Activated CD8-positive, alpha-beta memory T cell treated with anti-CD3 and anti-CD28 coated beads for 24 hours (primary cell): ENCODE measurements at regions not wholly inside any gene's neighbourhood (a gene's known extent, or its start where the extent isn't known, plus 50 kb on each side); places are given as distances from the start of the nearest gene placed in this dataset.

Experiments
- DNase-seq: peaks from one replicate; pipeline ENCODE4 v3.0.0-alpha.2; 2020

DNA sequence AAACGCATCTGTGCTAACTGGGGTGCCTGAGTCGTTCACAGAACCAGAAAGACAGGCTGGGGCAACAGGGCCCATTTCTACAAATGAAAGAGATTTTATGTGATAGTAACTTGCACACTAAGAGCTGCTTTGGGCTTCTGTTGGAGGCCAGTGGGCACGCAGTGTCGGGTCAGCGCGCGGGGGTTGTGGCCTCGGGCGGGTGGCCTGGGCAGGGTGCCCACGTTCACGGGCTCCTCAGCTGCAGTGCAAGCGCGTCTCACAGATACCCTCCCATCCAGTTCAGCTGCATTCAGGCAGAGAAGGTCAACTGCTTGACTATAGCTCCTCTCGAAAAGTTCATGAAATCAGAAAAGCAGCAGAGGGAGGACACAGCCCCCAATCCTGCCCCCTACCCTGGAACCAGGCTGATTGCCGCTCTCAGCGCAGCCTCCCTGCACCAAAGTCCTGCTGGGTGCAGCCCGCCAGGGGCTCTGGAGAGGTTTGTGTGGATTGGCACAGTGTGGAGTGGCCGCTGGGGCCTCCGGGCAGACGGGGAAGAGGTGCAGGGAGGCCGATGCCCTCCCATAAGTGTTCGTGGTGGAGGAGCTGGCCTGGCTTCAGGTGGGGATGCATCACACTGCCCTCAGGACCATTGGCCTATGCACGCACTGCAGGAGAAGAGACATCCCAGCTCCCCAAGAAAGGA lies 582.8 kb downstream of the TCERG1L start:
- no peak for DNase-seq

- DNase-seq = no peak
Measured at GRCh38 chr10:130729876-130730275, 581.6 kb downstream of the TCERG1L start.

GRCh38 chr10:130737186-130737585 lies 574.3 kb downstream of the TCERG1L start:
- DNase-seq = no peak

DNA sequence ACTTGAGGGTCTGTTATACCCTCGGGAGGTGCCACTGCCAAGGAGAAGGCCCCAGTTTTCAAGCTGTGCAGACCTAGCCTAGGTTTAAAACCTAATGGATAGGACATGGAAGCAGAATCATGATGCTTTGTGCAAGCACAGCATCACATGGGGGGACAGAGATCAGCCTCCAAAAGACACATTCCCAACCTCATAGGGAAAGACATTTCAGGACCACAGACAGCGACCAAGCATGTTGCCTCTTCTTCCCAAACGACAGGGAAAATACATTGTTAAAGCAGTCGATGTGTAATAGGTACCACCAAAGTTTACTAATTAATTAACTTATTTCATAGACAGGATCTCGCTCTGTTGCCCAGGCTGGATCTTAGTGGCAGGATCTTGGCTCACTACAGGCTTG lies 573.9 kb downstream of the TCERG1L start:
- no peak for DNase-seq

DNA sequence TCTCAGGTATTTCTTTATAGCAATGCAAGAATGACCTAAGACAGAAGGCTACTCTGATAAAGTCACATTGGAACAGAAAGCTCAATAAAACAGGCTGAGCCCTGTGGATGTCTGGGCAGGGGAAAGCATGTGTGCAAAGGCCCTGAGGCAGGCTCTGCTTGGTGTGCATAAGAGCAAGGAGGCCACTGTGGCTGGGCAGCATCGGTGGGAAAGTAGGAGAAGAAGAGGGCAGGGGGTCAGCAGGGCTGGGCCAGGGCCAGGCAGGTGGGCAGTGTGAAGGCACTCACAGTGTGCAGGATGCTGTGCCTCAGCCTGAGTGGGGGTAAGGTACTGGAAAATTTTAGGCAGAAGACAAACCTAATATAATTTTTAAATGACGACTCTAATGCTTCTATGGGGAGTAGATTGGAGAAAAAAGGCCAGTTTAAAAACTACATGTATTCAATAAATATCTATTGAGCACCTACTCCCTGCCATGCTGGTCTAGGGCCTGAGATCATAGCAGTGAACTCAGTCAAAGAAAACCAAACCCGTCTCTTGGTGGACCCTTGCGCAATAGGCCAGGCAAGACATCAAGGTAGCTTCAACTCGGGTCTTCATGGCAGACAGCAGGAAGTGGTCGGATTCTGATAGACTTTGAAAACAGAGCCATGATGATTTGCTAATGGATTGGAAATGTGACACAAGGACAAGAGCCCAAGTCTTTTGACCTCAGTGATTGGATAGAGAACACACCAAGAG lies 572.3 kb downstream of the TCERG1L start:
- DNase-seq = no peak

GRCh38 chr10:130739757-130740145 lies 571.8 kb downstream of the TCERG1L start:
- DNase-seq = no peak

DNA sequence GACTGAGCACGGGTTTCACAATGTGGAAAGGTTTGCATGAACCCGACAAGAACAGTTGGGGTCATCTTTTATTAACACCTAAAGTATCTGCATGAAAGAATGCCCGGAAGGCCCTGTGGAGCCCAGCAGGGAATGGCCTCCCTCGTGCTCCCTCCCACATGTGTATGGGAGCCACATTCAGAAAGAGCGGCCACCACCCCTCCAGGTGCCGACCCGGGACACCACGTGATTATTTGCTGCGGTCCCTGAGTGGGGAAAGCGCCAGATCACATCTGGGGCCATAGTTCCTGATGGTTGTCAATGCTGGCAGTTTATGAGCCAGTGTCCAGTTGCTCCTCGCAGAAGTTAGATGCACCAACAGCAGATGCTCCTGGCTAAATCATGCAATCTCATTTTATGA lies 571.4 kb downstream of the TCERG1L start:
- no peak for DNase-seq

GRCh38 chr10:130740915-130741750 lies 570.4 kb downstream of the TCERG1L start:
- DNase-seq = no peak

DNA sequence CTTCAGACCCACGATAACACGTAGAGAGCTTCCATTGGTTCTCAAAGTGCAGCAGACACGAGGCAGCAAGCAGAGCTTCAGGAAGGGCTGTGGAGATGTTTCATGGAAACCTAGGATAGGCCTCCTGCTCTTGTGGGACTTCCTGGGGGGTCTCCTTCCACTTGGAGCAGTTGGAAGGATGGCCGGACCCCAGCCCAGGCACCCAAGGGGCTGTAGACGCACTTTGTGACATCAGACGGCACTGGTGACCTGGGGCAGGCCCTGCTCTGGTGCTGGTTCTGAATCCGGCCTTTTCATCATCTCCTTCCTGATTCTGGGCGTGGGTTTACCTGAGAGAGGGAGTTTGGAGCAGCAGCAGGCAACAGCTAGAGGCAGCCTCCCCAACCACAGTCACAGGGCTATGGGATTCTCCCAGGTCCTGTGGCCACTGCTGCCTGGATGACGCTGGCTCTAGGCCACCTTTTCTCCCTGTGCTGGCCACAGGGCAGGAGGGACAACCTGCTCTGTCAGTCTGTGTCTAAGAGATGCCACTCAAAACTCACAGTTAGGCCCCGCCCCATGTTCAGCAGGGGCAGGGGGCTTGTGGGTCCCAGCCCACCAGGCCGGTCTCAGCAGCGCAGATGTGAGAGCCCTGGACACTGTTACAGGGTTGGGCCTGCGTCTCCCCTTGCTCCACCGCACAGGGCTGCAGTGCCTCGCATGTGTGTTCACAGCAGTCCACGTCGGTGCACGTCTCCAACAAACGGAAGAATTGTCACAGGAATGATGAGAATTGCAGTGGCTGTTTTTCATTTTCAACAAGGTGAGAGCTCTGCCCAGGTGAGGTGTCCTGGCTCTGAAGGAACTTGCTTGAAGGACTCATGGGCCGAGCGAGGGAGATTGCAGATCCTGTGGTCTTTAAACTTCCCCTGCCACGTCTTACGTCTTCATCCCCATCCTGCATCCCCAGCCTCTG lies 569.3 kb downstream of the TCERG1L start:
- DNase-seq = no peak

DNA sequence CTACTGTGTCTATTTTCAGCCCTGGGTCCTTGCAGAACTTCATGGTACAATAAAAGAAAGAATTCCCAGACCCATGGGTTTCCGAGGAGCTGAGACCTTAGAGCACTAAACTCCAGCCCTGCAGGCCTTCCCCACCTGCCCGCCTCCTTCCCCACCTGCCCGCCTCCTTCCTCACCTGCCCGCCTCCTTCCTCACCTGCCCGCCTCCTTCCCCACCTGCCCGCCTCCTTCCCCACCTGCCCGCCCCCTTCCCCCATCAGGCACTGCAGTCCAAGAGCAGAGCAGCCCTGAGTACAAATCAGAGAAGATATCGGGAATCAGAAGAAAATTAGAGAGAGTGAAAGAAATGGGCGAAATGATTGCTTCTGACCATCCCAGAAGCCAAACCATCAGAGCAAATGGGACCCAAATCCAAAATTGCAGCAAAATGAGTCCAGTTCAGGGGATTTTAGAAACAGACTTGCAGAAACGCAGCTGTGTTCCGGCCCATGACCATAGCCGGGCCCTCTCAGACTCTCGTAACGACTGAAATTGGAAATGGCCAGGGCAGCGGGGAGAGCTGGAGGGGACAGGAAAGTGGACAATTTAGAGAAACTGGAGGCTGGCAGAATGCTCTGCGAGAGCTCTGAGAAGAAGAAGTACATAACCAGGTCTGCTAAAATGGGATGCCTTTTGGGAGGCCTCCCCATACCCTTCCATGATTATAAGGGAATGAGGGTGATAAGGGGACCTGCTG lies 568.4 kb downstream of the TCERG1L start:
- no peak for DNase-seq

DNA sequence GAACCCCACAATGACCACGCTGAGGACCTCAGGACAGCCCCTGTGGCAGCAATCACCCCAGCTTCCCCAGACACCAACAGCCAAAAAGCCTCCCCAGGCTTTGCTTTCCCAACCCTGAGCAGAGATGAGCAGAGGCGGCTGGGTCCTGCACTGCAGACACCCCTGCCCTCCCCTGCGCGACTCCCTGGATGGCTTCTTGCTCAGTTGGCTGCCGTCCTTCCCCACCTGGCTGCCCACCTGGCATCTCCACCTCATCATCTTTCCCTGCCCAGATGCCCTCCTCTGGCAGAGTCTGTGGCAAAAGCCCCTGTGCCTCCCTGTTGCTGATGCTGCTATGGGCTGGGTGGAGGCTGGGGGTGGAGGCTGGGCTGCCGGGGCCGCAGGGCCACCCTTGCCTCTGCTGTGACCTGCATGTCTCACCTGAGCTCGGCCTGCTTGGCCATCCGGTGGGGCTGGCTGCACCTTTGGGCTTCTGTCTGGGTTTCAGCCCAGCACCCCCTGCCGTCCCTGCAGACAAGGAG lies 567.7 kb downstream of the TCERG1L start:
- no peak for DNase-seq

DNA sequence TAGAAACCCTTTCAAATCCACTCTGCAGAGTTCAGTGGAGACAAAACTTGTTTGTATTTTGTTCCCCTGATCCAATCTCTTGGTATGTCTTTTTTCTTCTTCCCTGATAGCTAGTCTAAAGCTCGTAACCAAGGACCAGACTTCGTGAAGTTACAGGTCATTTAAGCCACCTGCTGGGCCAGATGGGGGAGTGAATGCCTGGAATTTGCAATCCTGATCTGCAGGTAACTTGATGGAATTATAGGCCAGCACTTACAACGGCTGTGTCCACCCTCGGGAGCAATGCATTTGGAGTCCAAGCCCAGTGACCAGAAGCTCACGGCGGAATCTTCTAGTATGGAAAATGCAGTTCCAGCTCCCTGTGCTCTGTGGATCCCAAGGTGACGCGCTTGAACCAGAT lies 566.9 kb downstream of the TCERG1L start:
- DNase-seq = no peak

DNA sequence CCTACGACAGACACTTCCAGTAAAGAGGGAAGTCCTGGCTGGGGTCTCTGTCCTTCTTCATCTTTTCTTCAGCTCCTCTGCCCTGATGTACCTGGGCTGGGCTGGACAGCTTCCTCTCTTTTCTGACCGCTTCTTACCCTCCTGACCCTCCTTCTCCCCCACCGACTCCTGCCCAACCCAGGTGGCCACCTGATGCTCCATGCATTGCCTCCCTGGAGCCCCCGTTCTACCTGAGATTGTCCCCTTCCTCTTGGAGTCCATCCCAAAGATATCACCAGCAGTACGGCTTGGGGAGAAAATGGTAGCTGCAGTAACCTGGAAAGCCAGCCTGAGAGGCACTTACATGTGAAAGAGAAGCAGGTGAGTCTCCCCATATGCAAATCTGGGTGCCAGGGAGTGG lies 566.3 kb downstream of the TCERG1L start:
- no peak for DNase-seq

DNA sequence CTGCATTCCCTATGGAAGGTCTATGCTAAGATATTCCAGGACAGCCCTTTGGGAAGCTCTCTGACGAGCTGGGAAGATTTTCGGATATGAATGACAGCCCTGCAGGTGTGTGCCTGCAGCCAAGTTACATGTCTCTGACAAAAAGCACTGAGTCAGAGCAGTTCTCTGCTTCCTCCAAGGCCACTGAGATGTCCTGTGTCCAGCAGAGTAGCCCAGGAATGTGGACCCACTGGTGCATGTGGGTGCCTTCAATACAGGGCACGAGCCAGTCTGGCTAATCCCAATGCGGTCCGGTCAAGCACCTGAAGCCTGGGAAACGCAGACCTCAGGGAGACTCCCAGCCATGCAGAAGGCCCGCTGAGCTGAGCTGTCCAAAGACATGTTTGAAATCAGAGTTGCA lies 565.7 kb downstream of the TCERG1L start:
- DNase-seq = no peak

GRCh38 chr10:130746311-130746710 lies 565.2 kb downstream of the TCERG1L start:
- DNase-seq = no peak

- no peak for DNase-seq
Measured at GRCh38 chr10:130747356-130747755, 564.2 kb downstream of the TCERG1L start.

GRCh38 chr10:130747946-130748345 lies 563.6 kb downstream of the TCERG1L start:
- DNase-seq = no peak

- no peak for DNase-seq
Measured at GRCh38 chr10:130748409-130749057, 563.0 kb downstream of the TCERG1L start.

DNA sequence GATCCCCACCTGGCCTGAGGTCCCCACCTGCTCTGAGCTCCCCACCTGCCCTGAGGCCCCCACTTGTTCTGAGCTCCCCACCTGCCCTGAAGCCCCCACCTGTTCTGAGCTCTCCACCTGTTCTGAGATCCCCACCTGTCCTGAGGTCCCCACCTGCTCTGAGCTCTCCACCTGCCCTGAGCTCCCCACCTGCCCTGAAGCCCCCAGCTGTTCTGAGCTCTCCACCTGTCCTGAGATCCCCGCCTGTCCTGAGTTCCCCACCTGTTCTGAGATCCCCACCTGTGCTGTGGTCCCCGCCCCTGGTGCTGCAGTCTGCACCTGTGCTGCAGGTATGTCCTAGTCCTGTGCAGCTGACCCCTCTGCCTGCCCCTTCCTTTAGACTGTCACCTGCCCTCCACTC lies 561.6 kb downstream of the TCERG1L start:
- no peak for DNase-seq

DNA sequence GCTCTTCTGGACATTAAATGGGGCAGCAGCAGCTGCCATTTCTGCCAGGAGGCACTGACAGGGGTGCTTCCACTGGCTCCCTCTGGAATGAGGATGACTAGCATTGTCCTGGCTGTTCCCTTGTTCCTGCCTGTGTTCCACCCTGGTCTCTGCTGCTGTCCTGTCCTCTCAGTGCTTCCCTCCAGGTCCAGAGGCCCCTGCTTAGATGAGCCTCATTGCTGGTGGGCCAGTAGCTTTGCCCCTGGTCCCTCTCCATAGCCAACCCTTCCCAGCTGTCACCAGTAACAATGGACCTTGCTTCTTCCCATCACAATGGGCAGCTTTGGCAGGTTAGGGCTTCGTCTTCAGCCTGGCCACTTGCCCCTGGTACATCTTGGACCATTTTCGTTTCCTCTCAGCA lies 561.1 kb downstream of the TCERG1L start:
- no peak for DNase-seq
